HG03097 (cell line): ENCODE measurements at regions not wholly inside any gene's neighbourhood (a gene's known extent, or its start where the extent isn't known, plus 50 kb on each side); places are given as distances from the start of the nearest gene placed in this dataset.

ENCODE experiments used
- ATAC-seq: cut with Tn5 transposase; IDR thresholded peaks from one replicate; pipeline ENCODE4 v1.9.1; 2021; ENCODE audit not compliant: unreplicated experiment, low FRiP score

- no peak for ATAC-seq
These were observed 133.5 kb downstream of the URB2 start for GRCh38 chr1:229759586-229759985.

GRCh38 chr1:229760478-229760996 lies 134.5 kb downstream of the URB2 start:
- no peak for ATAC-seq

- ATAC-seq: no peak
These were observed 136.8 kb downstream of the URB2 start for GRCh38 chr1:229762891-229763290.

- no peak for ATAC-seq
These were observed 142.2 kb downstream of the URB2 start for GRCh38 chr1:229768232-229768631.

GRCh38 chr1:229769006-229769405 lies 143.0 kb downstream of the URB2 start:
- ATAC-seq: no peak

GRCh38 chr1:229769809-229770208 lies 143.8 kb downstream of the URB2 start:
- no peak for ATAC-seq

- no peak for ATAC-seq
These were observed 152.7 kb downstream of the URB2 start for GRCh38 chr1:229778794-229779193.

GRCh38 chr1:229781453-229781852 lies 155.4 kb downstream of the URB2 start:
- ATAC-seq: no peak

GRCh38 chr1:229782469-229782868 lies 156.4 kb downstream of the URB2 start:
- ATAC-seq: no peak

- ATAC-seq: no peak
These were observed 158.8 kb downstream of the URB2 start for GRCh38 chr1:229784834-229785233.

GRCh38 chr1:229786974-229787610 lies 161.0 kb downstream of the URB2 start:
- no peak for ATAC-seq

- ATAC-seq: no peak
These were observed 162.0 kb downstream of the URB2 start for GRCh38 chr1:229788004-229788403.

- ATAC-seq: no peak
These were observed 166.2 kb downstream of the URB2 start for GRCh38 chr1:229792012-229792975.

GRCh38 chr1:229793488-229793887 lies 167.4 kb downstream of the URB2 start:
- ATAC-seq: no peak

- ATAC-seq: no peak
These were observed 172.5 kb downstream of the URB2 start for GRCh38 chr1:229798558-229798957.

- ATAC-seq: no peak
These were observed 177.7 kb downstream of the URB2 start for GRCh38 chr1:229803626-229804217.

GRCh38 chr1:229808272-229808671 lies 182.2 kb downstream of the URB2 start:
- ATAC-seq: no peak

GRCh38 chr1:229810140-229810539 lies 184.1 kb downstream of the URB2 start:
- no peak for ATAC-seq

- no peak for ATAC-seq
These were observed 184.9 kb downstream of the URB2 start for GRCh38 chr1:229810961-229811360.

- ATAC-seq: no peak
These were observed 186.1 kb downstream of the URB2 start for GRCh38 chr1:229812148-229812547.

GRCh38 chr1:229812693-229813092 lies 186.6 kb downstream of the URB2 start:
- no peak for ATAC-seq
